Brain microvascular endothelial cell (primary cell): ENCODE measurements at regions not wholly inside any gene's neighbourhood (a gene's known extent, or its start where the extent isn't known, plus 50 kb on each side); places are given as distances from the start of the nearest gene placed in this dataset.

Experiments used
- DNase-seq: peaks from one replicate; pipeline ENCODE4 v3.0.0-alpha.2; 2020
- H3K27ac ChIP-seq: fragments of 250-450 bp; sonication (Bioruptor Pico); 2 replicates; pipeline ENCODE4 v1.5.1; 2020; ENCODE audit warnings: mild to moderate bottlenecking, moderate library complexity
- H3K27me3 ChIP-seq: fragments of 250-450 bp; sonication (Bioruptor Pico); replicated peaks from 2 replicates; pipeline ENCODE4 v1.5.1; 2020; ENCODE audit warnings: mild to moderate bottlenecking
- H3K36me3 ChIP-seq: fragments of 250-450 bp; sonication (Bioruptor Pico); replicated peaks from 2 replicates; pipeline ENCODE4 v1.5.1; 2020; ENCODE audit warnings: mild to moderate bottlenecking
- H3K4me3 ChIP-seq: 2 replicates; pipeline ENCODE4 v1.5.1; 2011; ENCODE audit warnings: low read depth, mild to moderate bottlenecking, control low read depth, low read length, moderate library complexity
- CTCF ChIP-seq: IDR thresholded peaks from 2 replicates; pipeline ENCODE4 v1.5.1; 2011; ENCODE audit warnings: low read depth, mild to moderate bottlenecking, moderate library complexity, low read length, control low read depth, inconsistent platforms; ENCODE audit errors: missing control alignments
- in situ Hi-C: cut with HindIII; loops from 2 replicates; pipeline ENCODE4 v1.10.0; 2017; ENCODE audit warnings: low sequenced_read_pairs, low pct_ligation_motif_present

GRCh38 chr3:147471741-147472140 lies 62.6 kb downstream of the ZIC1 start:
- no peaks in the 10 kb centered on the region for H3K27me3 ChIP-seq
- H3K36me3 ChIP-seq: no peaks in the 10 kb centered on the region
- TF ChIP-seq CTCF: no peak
- in situ Hi-C loops: no loop called here
- H3K4me3 ChIP-seq: no peak overlapping the region
- DNase-seq: no peak
- no peak overlapping the region for H3K27ac ChIP-seq

DNA sequence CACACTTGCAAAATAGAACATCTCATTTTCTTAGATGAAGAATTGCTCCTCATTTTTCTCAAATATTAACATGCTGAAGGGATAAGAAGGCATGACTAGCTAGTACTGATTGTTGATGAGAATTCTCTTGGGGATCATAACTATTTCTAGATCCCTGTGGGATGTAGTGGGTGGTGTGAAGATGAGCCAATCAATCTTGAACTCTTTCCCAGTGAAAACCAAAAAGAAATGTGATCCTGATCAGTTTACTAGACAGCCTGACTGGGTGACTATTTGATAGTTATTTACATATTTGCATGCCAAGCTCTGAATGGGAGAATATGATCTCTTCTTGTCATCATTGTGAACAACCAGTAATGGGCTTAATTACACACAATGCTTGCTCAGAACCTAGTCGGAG lies 63.7 kb downstream of the ZIC1 start:
- TF ChIP-seq CTCF: no peak
- Histone ChIP-seq H3K27me3 (no peaks in the 10 kb centered on the region), H3K4me3 (no peak overlapping the region), H3K36me3 (no peaks in the 10 kb centered on the region), H3K27ac (no peak overlapping the region)
- DNase-seq: no peak
- in situ Hi-C loops: no loop called here

DNA sequence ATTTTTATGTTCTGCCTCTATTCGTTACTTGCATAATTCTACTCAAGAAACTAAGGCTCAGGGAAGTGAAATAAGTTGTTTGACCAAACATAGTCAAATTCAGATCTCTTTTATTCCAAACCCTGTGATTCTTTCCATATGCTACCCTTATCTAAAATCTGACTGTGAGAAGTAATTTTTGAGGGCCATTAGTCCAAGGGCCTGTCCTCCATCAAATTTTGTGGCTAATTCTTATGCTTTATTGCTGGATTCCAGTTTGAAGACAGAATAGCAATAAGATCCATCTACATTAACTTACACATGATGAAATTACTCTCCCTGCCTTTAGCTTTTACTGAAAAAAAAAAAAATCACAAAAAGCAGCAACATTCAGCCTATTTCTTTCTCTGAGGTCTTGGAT lies 74.0 kb downstream of the ZIC1 start:
- no peaks in the 10 kb centered on the region for H3K27me3 ChIP-seq
- H3K4me3 ChIP-seq: no peak overlapping the region
- no peak for DNase-seq
- H3K27ac ChIP-seq: no peak overlapping the region
- H3K36me3 ChIP-seq: no peaks in the 10 kb centered on the region
- TF ChIP-seq CTCF: no peak
- in situ Hi-C loops: no loop called here

DNA sequence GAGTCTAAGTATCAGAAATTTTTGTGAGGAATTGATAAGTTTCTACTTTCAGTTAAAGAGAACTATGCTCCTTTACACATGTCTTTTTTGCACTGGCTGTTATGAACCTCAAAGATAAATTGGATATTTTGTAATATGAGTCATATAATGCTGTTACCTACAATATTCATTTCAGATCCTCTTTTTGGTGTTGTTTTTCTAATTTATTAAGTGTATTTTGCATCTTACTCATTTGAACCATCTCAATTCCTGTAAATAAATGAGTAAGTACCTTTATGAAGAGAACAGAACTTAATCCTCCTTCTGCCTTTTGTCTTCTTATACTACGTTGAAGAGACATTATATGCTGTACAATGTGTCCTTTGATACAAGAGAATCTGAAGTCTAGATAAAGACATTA lies 74.4 kb downstream of the ZIC1 start:
- TF ChIP-seq CTCF: no peak
- H3K4me3 ChIP-seq: no peak overlapping the region
- in situ Hi-C loops: no loop called here
- no peak overlapping the region for H3K27ac ChIP-seq
- H3K36me3 ChIP-seq: no peaks in the 10 kb centered on the region
- DNase-seq: no peak
- H3K27me3 ChIP-seq: no peaks in the 10 kb centered on the region

GRCh38 chr3:147493065-147493464 lies 83.9 kb downstream of the ZIC1 start:
- Histone ChIP-seq H3K4me3 (no peak overlapping the region), H3K36me3 (no peaks in the 10 kb centered on the region), H3K27ac (no peak overlapping the region), H3K27me3 (no peaks in the 10 kb centered on the region)
- DNase-seq: no peak
- in situ Hi-C loops: no loop called here
- TF ChIP-seq CTCF: no peak

GRCh38 chr3:147493666-147494065 lies 84.5 kb downstream of the ZIC1 start:
- no peak overlapping the region for H3K4me3 ChIP-seq
- no peak overlapping the region for H3K27ac ChIP-seq
- no peaks in the 10 kb centered on the region for H3K36me3 ChIP-seq
- DNase-seq: no peak
- no peaks in the 10 kb centered on the region for H3K27me3 ChIP-seq
- TF ChIP-seq CTCF: no peak
- in situ Hi-C loops: no loop called here
